ENCODE measurements at regions not wholly inside any gene's neighbourhood (a gene's known extent, or its start where the extent isn't known, plus 50 kb on each side); places are given as distances from the start of the nearest gene placed in this dataset.
A peak's percentile ranks its signal among the peaks of the same experiment; 100 is the strongest.
"Not testable (repeated sequence)": the region's sequence is repeated elsewhere in the genome, so short reads cannot be mapped to it uniquely, and the experiment has no call there.

DNA sequence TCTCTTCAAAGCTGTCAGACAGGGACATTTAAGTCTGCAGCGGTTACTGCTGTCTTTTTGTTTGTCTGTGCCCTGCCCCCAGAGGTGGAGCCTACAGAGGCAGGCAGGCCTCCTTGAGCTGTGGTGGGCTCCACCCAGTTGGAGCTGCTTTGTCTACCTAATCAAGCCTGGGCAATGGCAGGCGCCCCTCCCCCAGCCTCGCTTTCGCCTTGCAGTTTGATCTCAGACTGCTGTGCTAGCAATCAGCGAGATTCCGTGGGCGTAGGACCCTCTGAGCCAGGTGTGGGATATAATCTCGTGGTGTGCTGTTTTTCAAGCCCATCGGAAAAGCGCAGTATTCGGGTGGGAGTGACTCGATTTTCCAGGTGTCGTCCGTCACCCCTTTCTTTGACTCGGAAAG, 648.1 kb upstream of the RAG2 start:
- not testable (repeated sequence) for DNase-seq

DNA sequence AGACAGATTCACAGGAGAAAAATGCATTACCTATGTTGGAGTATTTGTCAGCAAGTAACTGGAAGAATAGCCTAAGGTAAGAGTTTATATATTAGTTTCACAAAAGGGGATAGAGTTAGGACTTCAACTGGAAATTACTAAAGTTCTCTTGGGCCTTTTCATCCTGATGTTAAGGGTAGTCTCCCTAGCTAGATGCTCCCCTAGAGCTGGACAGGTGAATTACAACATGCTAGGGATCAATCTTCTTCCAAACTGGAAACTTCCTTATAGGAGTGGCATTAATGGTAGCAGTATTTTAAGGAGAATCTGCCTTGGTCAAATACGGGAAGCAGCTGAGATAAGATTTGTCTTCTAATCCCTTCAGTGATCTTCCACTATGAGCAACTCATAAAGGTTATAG, 632.8 kb upstream of the RAG2 start:
- DNase-seq = no peak

DNA sequence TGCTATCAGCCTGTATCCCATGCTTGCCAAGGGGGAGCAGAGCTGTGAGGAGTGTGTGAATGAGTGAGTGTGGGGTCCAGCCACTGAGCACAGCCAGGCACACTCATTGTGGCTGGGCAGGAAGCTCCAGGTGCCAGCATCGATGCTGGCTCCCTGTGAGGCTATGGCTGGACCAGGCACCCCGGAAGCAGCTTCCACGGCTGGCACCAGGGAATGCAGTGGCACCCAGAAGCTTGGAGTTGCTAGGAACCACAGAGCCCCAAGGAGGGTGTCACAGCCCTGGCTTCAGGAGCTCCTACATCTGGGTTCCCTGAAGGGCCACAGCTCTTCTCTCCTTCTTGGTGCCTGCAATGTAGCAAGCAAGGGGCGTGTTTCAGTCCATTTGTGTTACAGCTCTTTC, 625.9 kb upstream of the RAG2 start:
- no peak for DNase-seq

DNA sequence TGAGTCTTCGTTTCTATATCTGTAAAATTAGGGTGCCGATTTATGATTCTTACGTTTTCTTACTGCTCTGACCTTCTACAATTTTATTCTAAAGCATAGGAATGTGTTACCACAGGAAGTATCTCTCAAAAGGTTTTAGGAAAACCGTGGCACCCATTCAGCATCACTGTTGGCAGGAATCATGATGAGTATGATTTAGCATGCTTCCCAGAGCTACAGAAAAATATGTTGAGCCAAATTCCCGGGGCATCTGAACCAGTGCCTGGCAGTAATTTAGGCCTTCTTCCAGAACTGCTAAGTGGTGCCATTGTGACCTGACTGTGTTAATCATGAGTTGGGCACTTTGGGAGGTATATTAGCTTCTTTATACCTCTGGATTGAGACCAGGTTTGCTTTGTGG, 605.0 kb upstream of the RAG2 start:
- DNase-seq = no peak

DNA sequence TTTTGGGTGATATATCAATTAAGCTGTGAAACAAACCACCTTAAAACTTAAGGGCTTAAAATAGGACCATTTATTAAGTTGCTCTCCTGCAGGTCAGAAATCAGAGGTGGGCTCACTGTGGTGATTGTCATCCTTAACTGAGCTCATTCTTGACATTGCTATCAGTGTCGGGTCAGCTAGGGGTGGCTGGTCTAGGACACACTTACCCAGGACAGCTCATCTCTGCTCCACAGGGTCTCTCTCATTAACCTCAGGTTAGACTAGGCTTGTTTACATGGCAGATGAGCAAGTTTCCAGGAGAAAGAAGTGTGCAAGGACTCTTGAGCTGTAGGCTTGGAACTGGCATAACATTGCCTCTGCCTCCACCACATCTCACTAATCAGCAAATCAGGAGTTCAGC, 601.0 kb upstream of the RAG2 start:
- no peak for DNase-seq

DNA sequence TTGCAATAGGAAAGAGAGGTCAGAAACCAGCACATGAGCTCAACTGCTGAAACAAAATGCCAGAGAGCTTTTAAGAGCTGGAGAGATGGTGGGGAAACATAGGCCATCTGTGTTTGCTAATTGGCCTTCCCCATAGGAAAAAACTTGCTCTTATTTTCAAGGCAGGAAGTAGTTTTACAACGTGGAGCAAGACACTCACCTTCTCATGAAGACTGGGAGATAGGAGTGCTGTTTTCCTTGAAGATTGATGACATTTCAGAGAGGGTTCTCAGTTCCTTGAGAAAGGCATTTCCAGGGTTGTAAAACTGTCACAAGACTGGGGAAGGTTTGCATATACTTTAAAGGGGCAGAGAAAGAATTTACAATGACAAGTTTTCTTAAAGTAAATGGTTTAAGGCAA, 586.3 kb upstream of the RAG2 start:
- no peak for DNase-seq

DNA sequence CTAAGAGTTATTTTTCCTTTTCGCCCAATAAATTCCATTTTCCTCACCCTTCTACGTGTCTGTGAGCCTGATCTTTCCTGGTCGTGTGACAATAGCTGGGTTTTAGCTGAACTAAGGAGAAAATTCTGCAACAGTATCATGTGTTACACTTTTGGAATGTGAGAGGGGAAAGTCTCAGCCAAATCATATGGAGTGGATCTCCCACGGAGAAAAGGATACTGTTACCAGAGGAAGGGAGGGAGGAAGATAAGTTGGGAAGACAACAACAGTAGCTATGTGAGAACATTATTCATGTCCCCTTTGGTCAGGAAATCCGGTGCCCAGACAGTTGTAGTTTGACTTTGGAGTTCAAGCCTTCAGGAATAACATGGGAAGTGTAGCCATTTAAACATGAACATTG, 584.0 kb upstream of the RAG2 start:
- DNase-seq = no peak

DNA sequence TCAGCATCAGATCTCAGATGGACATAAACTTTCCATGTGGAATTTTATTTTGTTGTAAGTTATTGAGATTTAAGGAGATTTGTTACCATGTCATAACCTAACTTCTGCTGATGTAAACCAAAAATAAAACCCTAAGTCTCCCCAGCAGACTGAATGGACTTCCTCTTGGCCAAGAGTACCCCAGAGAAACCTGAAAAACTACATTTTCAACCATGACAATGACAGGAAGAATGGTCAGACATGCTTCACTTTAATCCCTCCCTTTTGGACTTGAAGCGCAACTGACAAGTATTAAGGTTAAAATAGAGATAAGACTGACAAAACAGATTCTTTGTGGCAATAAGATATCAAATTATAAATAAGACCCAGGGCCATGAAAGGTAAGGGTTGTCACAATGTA, 579.7 kb upstream of the RAG2 start:
- no peak for DNase-seq

DNA sequence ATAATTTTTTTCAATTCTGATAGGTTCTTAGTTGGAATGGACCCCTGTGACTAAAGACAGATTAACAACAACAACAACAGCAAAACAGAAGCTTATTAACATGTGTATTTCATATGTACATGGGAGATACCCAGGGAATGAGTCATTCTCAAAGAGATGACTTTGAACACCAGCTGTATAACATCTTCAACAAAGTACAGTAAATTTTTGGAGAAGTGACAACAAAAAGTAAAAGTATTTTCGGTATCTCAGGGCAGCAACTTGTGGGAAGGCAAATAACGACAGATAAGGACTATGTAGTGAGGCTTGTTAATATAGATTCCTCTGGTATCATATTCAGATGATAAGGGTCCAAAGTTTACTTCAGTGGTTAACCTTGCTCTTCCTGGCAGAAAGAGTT, 573.4 kb upstream of the RAG2 start:
- no peak for DNase-seq

DNA sequence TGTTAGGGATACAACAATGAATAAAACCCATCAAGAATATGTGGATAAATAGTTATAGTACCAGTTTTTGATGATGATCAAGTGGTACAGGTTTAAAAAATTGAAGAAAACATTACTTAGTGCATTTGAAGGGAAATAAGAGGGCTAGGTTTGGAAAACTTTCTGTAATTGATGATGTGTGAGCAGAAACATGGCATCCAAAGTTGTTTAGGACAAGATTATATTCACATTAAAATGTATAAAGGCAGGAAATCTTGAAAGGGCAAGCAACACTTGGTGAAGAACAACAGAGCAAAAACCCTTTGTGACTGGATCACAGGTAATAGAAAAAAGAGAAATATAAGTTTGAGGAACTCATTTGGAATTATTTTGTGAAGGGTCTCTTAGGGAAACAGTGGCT, 572.3 kb upstream of the RAG2 start:
- DNase-seq = no peak

DNA sequence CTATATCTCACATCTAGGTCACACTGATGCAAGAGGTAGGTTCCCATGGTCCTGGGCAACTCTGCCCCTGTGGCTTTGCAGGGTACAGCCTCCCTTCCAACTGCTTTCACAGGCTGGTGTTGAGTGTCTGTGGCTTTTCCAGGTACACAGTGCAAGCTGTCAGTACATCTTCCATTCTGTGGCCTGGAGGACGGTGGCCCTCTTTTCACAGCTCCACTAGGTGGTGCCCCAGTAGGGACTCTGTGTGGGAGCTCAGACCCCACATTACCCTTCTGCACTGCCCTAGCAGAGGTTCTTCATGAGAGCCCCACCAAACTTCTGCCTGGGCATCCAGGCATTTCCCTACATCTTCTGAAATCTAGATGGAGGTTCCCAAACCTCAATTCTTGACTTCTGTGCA, 547.4 kb upstream of the RAG2 start:
- DNase-seq = not testable (repeated sequence)

DNA sequence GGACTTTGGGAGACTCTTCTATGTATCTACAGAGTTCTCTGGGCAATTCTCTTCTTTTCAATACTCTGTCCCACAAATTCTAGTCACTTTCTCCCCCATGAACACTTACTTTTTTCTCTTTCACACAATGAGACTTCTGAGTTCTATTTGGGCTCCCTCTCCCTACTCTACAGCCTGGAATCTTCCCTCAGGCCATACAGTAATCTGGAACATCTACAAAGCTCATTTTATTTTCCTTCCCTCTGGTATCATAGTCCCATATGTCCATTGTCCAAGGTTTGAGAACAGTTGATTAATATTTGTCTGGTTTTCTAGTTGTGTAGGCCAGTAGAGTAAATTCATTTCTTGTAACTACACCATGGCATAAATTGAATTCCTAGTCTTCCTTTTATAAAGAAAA, 544.6 kb upstream of the RAG2 start:
- DNase-seq = no peak

DNA sequence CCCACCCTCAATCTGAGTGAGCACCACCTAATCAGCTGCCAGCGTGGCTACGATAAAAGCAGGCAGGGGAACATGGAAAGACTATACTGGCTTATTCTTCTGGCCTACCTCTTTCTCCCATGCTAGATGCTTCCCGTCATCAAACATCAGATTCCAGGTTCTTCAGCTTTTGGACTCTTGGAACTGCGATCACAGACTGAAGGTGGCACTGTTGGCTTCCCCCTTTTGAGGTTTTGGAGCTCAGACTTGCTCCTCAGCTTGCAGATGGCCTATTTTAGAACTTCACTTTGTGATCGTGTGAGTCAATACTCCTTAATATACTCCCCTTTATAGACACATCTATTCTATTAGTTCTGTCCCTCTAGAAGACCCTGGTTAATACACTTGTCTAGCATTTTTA, 543.7 kb upstream of the RAG2 start:
- DNase-seq = no peak

DNA sequence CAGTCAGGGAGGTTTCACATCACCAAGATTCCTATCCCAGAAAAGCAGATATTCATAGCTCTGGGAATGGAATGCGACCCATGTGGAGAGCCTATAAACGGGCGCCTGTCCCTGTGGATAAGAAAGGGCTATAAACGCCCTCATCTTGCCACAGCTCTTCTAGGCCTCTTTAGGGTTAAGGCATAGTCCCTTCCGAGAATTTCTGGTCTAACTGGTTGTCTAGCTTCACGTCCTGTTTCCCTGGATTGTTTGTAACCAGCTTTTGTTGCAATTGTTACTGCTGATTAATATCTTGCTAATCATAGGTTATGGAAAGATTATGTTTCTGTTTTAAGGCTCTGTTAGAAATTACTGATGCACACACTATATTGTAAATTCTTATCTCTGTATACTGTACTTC, 537.6 kb upstream of the RAG2 start:
- DNase-seq = not testable (repeated sequence)

DNA sequence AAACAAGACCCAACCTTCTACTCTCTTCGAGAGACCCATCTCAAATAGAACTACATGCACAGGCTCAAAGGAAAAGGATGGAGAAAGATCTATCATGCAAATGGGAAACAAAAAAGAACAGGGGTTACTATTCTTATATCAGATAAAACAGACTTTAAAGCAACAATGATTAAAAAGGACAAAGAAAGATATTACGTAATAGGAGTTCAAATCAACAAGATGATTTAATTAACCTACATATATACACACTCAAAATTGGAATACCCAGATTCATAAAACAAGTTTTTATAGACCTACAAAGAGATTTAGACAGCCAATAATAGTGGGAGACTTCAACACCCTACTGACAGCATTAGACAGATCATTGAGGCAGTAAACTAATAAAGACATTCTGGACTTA, 536.6 kb upstream of the RAG2 start:
- DNase-seq = no peak

DNA sequence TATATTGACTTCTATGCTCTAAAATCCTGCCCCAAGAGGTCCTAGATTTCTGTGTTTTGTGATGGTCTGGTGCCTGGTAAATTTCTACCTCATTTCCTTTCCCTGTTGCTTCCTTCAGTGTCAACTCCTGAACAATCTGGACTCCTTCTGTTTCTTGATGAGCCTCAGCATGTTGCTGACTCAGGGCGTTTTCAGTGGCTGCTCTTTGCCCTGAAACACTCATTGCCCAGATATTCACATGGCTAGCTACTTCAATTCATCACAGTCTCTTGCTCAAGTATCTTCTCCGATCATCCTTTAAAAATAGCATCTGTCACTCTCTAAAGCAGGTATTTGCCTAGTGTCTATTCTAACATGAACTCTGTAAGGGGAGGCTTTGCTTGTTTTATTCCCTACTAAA, 526.3 kb upstream of the RAG2 start:
- DNase-seq = peak in 1 of 2 experiments; percentile 67

DNA sequence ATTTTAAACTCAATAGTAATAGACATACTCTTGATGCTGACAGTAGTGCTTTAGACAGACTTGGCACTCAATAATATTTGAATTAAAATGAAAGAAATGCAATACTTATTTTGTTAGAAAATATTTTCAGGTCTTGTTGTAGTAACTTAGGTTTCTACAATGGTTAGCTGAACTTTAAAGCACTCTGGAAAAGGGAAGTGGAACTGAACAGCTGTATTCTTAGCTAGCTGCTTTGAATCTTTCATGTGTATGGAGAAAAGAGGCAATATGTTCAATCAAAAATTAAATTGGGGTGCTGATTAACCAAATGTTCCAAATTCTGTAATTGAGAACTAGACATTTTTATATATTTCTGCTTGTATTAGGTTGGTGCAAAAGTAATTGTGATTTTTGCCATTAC, 517.9 kb upstream of the RAG2 start:
- no peak for DNase-seq

DNA sequence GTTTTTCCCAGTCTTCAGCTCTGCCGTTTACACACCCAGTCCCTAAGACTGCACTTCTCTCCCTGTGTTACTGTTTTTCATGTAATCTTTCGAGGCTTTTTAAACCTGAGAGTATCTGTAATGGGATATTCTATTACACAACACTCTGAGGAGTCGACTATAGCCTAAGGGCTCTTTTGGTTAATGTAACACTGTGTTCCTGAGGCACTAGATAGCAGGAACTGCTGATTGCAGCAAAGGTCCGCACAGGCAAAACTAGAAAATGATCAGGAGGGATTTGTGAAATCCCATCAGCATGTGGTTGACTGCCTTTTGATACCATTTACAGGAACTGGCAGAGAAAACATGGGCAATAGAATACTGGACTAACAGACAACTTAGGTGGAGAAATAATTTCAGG, 512.3 kb upstream of the RAG2 start:
- DNase-seq = peak in 1 of 2 experiments; percentile 60

DNA sequence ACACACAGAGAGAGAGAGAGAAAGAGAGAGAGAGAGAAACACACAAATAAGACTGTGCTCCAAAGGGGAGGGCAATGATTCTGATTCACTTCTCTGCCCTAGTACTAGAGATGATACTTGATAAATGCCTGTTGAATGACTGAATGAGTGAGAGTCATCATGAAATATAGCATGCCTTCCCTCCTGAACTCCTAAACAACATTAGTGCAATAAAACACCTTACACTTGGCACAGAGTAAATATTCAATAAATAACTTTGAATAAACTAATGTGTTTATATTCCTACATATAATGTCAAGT, 511.2 kb upstream of the RAG2 start:
- no peak for DNase-seq

DNA sequence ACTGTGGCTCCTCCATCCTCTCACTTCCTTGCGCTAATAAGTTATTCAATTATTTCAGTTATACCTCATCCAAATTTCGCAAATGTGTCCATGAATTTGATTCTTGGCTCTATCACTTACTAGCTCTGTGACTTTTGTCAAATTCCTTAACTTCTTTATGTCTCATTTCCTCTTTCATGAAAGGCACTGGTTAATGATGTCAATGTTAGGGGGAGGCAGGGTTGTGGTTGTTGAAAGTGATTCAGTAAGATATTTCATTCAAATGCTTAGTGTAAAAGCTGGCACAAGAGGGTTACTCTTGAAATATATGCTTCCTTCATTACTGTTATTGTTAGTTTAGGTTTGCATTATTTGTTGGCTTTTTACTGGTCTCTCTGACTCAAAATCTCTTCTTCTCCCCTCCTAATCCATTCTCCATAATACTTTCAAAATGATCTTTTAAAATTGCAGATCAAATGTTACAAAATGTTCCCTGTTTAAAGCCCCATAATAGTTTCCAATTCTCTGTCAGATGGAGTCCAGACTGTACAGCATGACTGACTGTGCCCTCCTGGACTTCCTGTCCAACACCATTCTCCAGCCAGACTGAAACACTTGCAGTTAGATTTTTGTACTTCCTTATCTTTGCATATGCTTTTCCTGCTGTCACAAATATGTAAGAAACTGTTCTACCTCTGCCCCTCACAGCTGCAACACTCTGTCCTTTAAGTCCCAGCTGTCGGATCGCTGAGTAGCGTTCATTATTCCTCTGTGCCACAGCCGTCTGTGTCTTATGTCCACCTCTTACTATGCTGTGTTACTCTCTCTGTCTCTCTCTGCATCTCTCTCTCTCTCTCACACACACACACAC, 510.6 kb upstream of the RAG2 start:
- peak; percentile 27 to 68 for DNase-seq

DNA sequence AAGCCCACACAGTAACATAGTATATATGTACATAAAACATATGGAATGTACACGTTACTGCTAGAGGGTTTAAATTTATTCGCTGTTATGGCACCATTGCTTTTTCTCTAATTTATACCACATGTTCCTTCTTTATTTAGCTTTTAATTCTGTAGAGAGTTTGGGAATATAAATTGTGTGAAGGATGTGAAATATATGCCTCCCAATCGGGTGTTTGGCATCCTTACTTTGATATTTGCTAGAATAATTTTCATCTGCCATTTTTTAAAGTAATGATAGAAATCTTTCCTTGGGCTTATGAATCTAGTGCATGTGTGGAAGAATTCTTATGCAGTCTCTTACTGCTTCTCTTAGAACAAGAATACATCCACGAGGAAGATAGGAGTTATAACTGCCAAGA, 509.8 kb upstream of the RAG2 start:
- DNase-seq = no peak

DNA sequence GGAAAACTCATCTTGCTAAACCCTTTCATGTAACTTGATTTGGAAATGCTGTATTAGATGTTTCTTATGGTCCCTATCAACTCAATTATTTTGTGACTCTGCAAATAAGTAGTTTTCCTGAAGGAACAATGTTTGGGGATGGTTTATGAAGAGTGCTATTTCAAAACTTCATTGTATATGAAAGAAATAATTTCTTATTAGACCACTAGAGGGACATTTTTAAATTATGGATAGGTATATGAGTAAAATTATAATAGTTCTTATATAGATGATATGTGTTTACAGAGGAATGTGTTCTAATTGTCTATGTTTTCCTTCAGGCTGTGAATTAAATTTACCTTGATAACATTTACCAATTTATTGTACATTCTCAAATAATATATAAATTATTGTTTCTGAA, 509.4 kb upstream of the RAG2 start:
- DNase-seq = no peak

DNA sequence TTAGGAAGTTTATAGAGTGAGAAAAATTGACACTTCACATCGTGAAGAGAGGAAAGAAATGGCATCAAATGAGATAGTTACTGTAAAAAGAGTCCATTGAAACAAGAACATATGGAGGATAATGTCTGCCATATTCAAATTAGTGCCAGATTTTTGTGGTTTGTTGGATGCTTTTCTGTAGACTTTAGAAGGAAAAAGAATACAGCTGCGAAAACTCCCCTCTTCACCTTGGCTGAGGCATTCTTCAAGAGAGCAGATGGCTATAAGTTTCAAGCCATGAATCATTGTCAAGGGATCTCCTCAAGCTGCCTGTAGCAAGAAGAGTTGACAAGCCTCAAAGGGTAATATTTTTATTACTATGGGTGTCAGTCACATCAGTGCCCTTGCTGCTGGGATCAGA, 507.4 kb upstream of the RAG2 start:
- DNase-seq = peak in 1 of 2 experiments; percentile 68

DNA sequence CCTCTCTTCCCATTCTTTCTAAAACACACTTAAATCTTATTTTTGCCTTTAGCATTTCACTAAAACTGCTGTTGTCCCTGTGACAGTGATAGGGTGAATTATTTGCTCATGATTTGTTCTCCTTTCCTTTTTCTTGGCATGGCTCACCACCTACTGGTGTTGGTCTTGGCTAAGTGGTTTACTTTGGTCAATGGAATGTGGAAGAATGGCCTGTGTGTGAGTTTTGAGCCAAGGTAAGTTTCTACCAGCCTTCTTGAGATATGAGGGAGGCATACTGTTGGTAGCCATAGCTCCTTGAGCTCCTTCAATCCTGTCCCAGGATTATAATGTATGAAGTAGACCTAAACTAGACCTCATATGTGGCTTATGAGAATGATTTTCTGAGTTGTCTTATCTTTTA, 506.3 kb upstream of the RAG2 start:
- no peak for DNase-seq

DNA sequence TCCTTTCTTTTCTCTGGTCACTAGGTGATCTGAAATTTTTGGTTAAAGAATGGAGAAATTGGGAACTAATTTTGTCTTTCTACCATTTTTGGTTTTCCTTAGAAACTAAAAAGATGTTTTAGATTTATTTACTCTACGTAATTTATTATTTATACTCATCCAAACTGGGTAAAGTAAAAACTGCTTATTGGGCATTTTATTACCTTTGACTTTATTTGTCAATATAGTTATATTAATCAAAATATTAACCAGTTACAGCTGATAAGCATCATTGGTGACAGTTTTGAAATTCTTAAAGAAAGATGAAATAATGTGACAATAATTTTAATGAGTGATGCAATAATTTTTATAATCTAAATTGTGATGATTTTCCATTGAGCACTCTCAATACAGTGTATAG, 502.0 kb upstream of the RAG2 start:
- no peak for DNase-seq

DNA sequence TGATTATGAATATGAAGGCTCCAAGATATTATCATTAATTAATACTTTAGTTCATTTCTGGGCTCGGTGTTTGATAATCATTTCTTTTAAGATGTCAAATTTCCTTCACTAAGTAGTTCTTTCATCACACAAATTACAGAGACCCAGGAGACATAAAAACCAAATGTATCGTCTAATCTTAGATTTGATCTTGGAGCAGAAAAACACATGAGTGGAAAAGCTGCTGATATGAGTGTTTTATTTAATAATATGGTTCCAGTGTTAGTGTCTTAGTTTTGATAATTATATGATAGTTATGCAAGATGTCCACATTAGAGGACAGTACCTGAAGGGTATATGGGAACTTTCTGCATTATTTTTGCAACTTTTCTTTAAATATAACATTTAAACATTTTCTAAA, 494.5 kb upstream of the RAG2 start:
- no peak for DNase-seq

Measured in NCI-H524 (cell line).